ELF-1 (cell line): ENCODE measurements at regions not wholly inside any gene's neighbourhood (a gene's known extent, or its start where the extent isn't known, plus 50 kb on each side); places are given as distances from the start of the nearest gene placed in this dataset.

Experiments
- DNase-seq: peaks from one replicate; pipeline ENCODE4 v3.0.0-alpha.2; 2016; ENCODE audit warnings: low read depth, low spot score

DNA sequence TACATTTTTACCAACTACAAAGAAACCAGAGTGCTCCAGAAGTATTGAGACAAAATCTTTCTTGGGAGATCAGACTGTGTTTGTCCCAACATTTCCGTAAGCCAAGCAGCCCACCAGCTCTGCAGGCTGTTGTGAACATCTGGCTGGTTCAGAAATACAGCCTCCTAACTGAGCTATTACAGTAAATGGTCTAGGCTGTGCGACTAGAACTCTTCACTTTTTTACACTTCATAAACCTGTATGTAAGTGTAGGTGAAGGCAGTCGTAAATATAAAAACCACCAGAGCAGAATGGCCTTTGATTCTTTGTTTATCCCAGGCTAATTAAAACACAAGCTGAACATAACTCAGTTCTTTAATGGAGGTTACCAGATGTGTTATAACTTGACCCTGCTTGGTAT is 235.3 kb downstream of the ARRDC4 start:
- no peak for DNase-seq

- DNase-seq = no peak
Measured at GRCh38 chr15:98196371-98196770, 235.9 kb downstream of the ARRDC4 start.

- no peak for DNase-seq
Measured at GRCh38 chr15:98202256-98202655, 241.8 kb downstream of the ARRDC4 start.

DNA sequence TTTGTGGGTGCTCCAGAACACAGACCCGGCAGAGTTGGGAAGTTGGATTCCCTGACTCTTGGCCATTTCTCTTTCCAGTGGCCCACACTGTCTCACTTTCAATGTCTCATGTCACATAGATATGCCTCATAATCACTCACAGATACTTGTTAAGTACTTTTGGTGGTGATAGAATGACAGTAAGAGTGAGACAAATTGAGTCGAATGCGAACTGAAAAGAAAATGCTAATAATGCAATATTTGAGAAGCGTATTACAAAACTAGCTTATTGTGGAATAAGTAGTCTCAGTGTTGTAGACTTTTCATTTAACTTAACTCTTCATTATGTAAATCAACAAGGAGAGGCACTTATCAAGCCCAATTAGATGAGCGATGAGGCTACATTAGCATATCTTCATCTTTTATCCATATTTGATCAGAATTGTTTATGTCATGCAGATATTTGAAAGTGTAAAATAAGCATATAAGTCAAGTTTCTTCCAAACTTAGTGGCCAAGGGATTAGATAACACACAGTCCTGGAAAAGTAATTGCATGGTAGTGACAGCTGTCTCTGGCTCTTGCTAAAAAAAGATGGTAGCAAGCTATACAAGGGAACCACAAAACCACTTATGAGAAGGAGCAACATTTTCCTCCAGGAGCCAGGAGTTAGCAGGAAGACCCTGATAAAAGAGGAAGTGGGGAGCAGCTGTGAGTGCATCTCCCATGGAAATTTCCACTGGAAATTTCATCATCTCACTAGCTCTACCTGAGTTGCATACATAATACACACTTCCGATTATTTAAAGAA is 243.6 kb downstream of the ARRDC4 start:
- no peak for DNase-seq

GRCh38 chr15:98207928-98208327 is 247.4 kb downstream of the ARRDC4 start:
- no peak for DNase-seq

DNA sequence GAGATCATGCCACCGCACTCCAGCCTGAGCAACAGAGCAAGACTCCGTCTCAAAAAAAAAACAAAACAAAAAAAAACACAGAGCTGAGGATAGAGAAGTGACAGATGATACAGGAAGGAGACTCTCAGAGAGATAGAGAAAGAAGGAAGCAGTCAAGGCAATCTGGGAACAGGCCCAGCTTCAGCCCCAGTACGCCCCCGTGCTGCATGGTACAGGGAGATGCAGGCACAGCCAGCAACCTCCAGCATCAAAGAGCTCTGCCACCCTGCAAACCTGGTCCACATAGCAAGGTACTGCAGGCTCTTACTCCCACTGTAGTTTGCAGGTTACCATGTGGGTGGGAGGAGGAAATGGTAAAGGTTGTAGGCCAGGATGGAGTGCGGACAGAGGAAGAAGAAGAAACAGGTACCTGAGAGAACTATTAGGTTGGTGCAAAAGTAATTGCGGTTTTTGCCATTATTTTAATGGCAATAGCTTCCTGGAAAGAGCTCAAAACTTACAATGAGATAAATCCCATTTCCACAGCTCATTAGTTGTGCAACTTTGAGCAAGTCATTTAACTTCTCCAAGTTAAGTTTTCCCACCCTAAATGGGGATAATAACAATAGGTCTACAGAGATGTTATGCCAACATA is 253.0 kb downstream of the ARRDC4 start:
- no peak for DNase-seq

GRCh38 chr15:98216166-98216565 is 255.7 kb downstream of the ARRDC4 start:
- no peak for DNase-seq

- no peak for DNase-seq
Measured at GRCh38 chr15:98217356-98217755, 256.9 kb downstream of the ARRDC4 start.

- DNase-seq = no peak
Measured at GRCh38 chr15:98221144-98221543, 260.6 kb downstream of the ARRDC4 start.

DNA sequence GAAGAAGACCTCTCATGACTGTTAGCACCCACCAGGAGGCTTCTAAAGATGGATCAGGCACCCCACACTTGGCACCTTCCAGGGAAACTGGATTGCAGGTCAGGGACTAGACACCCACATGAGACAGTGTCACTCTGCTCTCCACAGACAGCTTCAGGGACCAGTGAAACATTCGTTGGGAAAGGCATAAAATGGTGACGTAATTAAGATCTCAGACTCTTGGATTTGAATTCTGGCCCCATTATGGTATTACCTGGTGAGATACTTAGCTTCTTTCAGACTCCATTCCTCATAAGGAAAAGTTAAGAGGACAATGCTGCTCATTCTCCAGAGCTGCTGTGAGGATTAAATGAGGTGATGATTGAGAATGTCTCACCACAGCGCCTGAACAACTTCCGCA is 261.1 kb downstream of the ARRDC4 start:
- no peak for DNase-seq

- DNase-seq = no peak
Measured at GRCh38 chr15:98226149-98226548, 265.6 kb downstream of the ARRDC4 start.

DNA sequence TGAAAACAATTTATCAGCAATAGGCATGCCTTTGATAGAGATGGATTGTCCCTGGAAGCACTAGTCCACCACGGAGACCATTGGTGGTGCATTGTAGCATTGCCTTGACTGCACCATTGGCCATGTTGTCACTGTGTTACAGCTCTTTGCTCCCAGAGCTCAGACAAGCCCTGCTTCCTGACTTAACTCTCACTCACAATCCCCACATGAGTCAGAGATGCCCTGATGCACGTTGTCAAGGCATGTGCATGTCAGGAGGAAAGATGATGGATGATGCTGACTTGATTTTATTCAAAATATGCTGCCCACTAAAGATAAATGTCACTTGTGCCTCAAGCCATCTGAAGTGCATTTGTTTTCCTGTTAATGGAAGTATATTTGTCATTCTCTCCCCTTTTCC is 266.1 kb downstream of the ARRDC4 start:
- no peak for DNase-seq

GRCh38 chr15:98228846-98229245 is 268.3 kb downstream of the ARRDC4 start:
- no peak for DNase-seq

- no peak for DNase-seq
Measured at GRCh38 chr15:98230975-98231374, 270.5 kb downstream of the ARRDC4 start.

GRCh38 chr15:98231696-98232440 is 271.4 kb downstream of the ARRDC4 start:
- no peak for DNase-seq

DNA sequence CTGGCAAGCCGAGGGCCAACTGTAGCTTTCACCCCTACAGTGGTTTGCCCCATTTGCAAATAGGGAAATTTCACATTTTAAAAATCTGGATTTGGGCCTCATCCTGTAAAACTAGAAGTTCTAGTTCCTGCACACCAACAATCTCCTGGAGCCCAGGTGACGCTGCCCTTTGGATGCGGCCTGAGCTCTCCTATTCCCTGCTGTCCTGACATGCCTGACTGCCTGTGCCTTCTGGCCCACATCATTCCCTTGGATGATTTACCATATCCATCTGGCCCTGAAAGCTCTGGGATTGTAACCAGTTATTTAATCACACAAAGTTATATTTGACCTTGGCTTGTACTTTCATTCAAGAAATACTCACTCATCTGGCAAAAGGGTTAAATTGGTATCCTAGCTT is 272.3 kb downstream of the ARRDC4 start:
- DNase-seq = no peak

GRCh38 chr15:98233873-98234272 is 273.4 kb downstream of the ARRDC4 start:
- no peak for DNase-seq

DNA sequence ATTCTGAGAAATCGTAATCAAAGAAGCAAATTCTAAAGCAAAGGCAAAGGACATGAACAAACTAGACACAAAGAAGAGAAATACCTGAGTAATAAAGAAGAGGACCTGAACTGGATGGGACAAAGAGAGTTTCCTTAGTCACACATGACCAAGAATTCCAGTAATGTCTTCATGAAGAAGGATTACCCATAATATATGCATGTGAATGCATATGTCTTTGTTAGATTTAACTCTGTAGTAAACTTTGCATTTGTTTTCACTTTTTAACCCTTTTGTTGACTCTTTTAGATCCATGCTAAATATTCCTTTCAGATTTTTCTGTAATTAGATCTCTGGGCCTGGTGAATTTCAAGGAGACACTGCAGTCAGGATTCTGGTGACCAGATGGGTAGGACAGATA is 279.8 kb downstream of the ARRDC4 start:
- no peak for DNase-seq

DNA sequence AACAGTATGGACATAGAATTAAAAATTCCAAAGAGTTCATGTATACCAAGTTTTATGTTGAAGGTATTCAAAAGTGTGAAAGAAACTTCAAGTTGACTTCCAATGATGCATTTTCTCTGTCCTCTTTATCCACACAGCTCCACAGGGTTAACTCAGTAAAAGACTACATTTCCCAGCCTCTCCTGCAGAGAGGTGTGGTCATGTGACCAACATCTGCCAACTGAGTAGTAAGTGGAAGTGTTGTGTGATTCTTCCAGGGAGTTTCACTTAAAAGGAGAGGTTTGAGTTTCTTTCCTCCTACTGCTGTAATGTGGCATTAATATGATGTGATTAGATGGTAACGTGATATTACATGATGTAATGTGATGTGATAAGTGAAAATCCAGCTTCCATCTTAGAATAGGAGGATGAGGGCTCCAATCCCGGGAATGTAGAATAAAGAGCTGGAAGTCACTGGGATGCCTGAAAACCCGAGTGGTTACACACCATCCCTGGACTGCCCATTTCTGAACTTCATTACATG is 280.6 kb downstream of the ARRDC4 start:
- DNase-seq = no peak

GRCh38 chr15:98257290-98257689 is 296.8 kb downstream of the ARRDC4 start:
- peak; percentile 60 for DNase-seq

DNA sequence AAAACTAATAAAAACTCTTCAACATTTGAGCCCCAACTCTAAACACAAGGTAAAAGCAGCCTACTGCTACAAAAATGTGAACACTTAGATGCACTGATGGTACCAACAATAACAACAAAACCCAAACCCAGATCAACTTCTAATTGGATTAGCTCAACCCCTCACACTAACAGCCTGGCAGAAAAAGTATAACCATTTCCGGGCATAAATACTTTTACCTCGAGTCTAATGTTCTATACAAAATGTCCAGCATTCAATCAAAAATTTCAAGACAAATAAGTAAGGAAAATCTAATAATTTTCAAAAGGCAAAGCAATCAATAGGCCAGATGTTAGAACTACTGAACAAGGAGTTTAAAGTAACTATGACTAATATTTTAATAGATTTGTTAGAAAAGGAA is 303.3 kb downstream of the ARRDC4 start:
- no peak for DNase-seq

- no peak for DNase-seq
Measured at GRCh38 chr15:98266295-98266694, 305.8 kb downstream of the ARRDC4 start.
